Fibroblast of upper back skin (primary cell): ENCODE measurements at regions not wholly inside any gene's neighbourhood (a gene's known extent, or its start where the extent isn't known, plus 50 kb on each side); places are given as distances from the start of the nearest gene placed in this dataset.

Experiments
- DNase-seq: peaks from one replicate; pipeline ENCODE4 v3.0.0-alpha.2; 2013

- no peak for DNase-seq
These were observed 328.2 kb upstream of the SORL1-AS1 start for GRCh38 chr11:121780971-121781370.

GRCh38 chr11:121777056-121777455 is 324.3 kb upstream of the SORL1-AS1 start:
- DNase-seq = peak; percentile 74

GRCh38 chr11:121775276-121775675 is 322.5 kb upstream of the SORL1-AS1 start:
- no peak for DNase-seq

GRCh38 chr11:121773076-121773475 is 320.3 kb upstream of the SORL1-AS1 start:
- no peak for DNase-seq

DNA sequence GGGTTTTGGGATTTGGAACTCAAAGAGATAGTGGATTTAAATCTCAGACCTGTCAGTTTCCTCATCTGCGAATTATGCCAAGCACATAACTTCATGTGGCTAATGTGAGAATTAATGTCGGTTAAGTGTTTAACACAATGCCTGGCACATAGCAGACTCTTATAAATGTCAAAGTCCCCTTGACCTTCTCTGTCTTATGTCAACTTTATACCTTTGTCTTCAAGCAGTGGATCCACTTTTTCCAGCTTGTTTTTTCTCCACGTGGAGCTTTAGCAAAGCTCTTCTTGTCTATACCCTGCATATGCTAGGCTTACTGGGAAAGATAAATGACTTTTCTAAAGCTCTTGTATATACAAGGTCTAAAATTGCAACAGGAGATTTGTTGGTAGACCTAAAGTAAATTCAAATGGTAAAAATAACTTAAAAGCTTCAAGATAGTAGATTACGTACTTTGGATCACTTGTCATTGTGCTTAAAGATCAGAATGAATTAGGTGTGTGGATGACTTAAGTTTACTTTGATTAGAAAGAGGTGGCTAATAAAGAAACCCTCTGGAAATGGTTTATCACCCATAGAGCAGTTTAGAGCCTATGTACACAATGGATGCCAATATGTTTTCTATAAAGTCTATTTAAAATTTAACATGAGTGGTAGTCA is 318.3 kb upstream of the SORL1-AS1 start:
- DNase-seq = no peak

GRCh38 chr11:121769191-121769590 is 316.4 kb upstream of the SORL1-AS1 start:
- no peak for DNase-seq

GRCh38 chr11:121767433-121767832 is 314.7 kb upstream of the SORL1-AS1 start:
- DNase-seq = no peak

DNA sequence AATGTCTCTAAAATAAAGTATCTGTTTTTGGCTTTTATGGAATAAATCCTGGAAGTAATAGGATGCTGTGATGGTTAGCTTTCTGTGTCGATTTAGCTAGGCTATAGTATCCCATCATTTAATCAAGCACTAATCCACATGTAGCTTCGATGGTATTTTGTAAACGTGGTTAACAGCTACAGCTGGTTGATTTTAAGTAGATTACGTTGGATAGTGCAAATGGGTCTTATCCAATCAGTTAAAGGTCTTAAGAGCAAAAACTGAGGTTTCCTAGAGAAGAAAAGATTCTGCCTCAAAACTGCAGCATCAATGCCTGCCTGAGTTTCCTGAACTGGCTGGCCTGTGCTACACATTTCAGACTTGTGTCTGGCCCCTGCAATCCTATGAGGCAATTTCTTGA is 314.2 kb upstream of the SORL1-AS1 start:
- DNase-seq = no peak

DNA sequence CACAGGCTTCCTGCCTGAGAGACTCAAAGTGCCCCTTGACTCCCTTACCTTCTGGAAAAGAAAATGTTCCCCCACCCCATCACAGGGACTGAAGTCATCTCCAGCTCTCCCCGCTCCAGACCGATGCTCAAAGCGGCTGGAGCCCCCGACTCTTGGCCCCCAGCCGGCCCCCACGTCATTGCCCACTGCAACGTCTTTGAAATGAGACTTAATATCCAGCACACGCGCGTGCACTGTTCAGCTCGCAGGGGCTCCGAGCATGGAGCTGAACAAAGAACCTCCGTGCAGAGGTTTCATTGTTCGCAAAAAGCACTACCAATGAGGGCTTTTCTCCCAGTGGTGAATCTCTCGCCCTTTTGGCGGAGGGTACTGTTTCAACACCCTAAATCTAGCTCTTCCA is 313.4 kb upstream of the SORL1-AS1 start:
- no peak for DNase-seq

GRCh38 chr11:121763526-121763925 is 310.8 kb upstream of the SORL1-AS1 start:
- no peak for DNase-seq

- peak; percentile 72 for DNase-seq
These were observed 310.1 kb upstream of the SORL1-AS1 start for GRCh38 chr11:121762820-121763219.

- DNase-seq = no peak
These were observed 308.4 kb upstream of the SORL1-AS1 start for GRCh38 chr11:121761186-121761585.

GRCh38 chr11:121757480-121758125 is 304.8 kb upstream of the SORL1-AS1 start:
- DNase-seq = no peak

DNA sequence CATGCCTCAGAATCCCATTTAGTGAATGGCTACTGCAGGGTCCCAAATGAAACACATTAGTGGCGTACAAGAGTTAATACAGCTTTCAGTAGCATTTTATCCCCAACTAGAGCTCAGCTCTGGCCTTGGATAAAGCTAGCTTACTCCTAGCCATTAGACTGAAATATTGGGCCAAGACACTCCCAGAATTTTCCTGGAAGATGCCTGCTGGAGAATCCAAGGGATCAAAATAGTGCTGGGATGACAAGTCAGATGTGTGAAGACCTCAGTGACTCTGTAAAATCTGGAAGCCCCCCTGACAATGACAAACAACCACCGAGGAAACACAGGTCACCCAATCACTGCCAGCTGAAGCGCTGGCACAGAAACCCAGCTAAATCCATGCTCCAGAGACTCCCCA is 303.1 kb upstream of the SORL1-AS1 start:
- no peak for DNase-seq

DNA sequence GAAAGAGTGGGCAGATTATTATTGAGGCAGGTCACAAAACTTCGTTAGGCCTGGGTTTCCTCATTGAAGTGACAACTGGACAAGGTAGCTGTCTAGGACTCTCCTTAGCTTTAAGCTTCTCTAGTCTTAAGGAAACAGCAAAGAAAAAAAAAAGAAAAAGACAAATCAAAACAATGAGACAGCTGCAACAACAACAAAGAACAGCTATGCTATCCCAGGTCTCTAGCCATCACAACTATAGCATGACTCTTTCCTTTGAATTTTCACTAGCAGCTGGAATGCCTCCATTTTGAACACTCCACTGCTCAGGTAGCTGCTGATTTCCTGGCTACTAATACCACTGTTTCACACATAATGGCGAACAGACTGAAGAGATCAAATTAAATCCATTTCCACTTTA is 302.4 kb upstream of the SORL1-AS1 start:
- no peak for DNase-seq

DNA sequence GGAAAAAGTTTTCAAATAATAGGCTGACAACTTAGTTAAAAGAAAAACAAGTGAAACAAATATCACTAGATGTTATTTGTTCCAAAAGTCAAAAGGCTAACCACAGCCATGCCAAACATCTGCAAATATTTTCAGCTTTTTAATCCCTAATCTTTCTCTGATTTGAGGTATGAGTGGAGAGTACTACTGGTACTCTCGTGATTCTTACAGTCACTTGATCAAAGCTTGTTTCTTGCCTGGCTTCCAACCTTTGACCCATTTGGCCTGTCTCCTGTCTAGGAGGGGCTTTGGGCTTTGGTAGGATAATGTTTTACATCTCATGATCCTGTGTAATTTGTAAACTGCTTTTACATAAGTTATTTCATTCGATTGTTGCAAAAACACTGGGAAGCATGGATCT is 301.8 kb upstream of the SORL1-AS1 start:
- no peak for DNase-seq

GRCh38 chr11:121749691-121750090 is 296.9 kb upstream of the SORL1-AS1 start:
- peak; percentile 29 for DNase-seq

- DNase-seq = no peak
These were observed 295.3 kb upstream of the SORL1-AS1 start for GRCh38 chr11:121748068-121748467.

DNA sequence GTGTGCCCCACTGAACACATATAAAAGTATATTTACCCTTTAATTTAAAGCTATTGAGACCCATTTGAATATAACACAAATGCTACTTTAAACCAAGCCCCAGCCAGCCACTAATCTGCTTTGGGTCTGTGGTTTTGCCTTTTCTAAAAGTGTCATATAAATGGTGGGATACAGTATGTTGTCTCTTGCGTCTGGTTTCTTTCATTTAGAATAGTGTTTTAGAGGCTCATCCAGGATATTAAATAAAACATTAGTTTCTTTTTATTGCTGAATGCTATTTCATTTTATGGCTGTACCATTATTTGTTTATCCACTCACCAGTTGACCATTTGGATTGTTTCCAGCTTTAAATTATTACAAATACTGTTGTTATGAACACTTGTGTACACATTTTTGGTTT is 290.5 kb upstream of the SORL1-AS1 start:
- DNase-seq = no peak

DNA sequence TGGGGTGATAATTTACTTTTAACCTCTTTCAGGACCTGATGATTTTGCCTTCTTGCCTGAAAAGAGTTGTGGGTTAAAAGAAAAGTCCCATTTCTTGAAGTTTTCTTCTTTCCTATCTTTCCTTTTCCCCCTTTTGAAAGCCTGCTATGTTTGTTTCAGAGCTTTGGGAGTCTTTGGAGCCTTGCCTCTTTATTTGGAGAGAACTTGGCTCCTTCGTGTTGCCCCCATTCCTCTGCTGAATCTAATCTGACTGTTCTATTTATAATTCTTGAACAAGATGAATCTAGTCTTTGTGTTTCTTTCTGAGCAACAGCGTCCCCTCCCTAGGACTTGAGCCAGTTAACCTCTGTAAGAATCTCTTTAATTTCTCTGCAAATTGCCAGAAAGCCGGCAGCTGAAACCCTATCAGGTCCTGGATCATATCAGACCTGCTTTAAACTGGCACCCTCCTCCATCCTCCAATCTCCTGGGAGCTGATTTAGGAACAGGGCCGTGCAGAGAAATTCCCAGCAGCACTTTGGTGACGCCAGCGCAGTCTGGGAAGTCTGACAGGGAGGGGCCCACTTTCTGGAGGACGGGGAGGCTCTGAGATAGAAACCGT is 289.1 kb upstream of the SORL1-AS1 start:
- peak; percentile 36 for DNase-seq

DNA sequence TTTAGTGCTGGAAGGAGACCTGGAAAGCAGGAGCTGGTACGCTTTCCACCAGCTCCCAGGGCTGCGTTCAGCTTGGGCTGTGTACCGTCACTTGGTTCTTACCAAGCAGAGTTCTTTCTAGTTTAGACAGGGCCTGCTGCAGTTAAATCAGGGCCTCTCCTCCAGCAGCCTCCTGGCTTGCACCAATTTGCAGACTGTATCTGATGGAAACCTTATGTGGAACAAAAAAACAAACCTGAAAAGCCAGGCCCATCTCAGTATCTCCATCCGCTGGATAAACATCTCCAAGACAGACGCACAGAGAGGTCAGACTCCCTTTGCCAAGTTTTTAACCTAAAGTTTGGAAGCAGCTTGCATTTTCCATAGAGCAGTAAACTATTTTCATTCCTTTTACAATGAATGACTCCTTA is 288.6 kb upstream of the SORL1-AS1 start:
- peak; percentile 43 for DNase-seq

DNA sequence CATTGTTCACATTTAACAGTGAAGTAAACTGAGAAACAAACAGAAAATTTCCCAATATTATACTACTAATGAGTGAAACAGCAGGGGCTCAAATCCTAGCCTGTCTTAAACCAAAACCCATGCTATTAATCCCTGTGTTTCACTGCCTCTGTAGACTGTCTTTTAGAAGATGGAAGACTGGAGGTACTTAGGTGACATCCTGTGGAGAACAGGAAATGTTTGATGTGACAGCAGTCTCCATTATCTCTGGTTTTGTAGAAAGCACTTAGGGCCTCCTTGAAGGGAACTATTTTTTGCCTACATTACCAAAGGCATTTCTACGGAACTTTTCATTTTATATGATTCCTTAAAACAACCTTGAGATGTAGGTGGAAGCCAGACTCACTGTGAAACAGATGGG is 288.1 kb upstream of the SORL1-AS1 start:
- no peak for DNase-seq

GRCh38 chr11:121733858-121734257 is 281.1 kb upstream of the SORL1-AS1 start:
- no peak for DNase-seq

DNA sequence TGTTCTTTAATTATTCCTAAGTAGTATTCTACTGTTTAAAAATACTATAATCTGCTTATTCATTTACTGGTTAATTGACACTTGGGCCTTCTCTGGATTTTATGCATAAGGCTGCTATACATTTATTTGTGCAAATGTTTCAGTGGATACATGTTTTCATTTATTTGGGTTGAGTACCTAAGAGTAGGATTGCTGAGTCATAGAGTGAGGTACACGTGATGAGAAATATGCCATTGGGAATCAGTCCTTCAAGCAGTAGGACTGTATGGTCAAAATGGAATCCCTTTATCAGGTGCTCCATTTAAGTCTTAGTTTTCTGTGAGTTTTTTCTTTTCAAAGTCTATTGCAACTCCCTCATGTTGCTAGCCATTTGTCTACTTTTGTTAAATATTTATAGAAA is 275.2 kb upstream of the SORL1-AS1 start:
- no peak for DNase-seq
